ENCODE measurements at regions not wholly inside any gene's neighbourhood (a gene's known extent, or its start where the extent isn't known, plus 50 kb on each side); places are given as distances from the start of the nearest gene placed in this dataset.
"Not testable (repeated sequence)": the region's sequence is repeated elsewhere in the genome, so short reads cannot be mapped to it uniquely, and the experiment has no call there.

DNA sequence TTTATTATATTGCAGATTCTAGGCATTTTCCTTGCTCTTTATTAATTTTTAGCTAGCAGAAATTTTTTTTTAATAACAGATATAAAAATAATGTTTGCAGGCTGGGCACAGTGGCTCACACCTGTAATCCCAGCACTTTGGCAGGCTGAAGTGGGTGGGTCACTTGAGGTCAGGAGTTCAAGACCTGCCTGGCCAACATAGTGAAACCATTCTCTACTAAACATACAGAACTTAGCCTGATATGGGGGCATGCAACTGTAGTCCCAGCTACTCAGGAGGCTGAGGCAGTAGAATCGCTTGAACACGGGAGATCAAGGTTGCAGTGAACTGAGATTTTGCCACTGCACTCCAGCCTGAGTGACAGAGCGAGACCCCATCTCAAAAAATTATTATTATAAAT lies 304.6 kb upstream of the KCND2 start:
- not testable (repeated sequence) for DNase-seq

DNA sequence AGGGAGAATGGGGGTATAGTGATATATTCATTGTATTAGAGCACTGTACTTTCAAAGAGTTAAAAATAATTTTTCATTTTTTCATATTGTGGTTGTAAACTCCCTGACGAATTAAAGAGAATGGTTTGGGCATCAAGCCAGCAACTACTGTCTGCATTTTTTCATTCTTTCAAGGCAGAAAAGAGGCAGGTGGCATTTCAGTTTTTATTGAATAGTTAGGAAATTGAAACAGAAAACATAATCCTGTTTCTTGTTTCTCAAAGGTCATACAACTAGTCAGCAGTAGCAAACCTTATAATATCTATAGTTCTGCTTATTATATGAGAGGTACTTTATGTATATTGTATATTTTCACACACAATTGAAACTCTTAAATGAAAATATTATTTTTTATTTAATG lies 303.9 kb upstream of the KCND2 start:
- DNase-seq, result no peak

GRCh38 chr7:119969763-119970162 lies 303.2 kb upstream of the KCND2 start:
- no peak for DNase-seq

DNA sequence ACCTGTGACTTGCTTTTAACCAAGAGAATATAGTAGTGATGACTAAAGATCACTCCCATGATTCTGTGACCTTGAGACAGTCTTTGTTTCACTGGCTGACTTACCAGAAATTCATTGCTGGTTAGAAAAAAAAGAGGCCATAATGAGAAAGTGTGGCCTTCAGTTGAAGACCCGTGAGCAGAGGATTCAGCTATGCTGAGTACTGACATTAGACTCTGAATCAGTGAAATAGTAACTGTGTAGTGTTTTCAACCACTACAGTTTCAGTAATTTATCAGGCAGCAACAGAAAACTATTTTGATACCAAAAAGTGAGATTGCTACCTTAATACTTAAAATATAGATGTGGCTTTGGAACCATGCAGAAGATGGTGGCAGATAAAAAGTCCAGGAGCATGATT lies 298.0 kb upstream of the KCND2 start:
- no peak for DNase-seq

DNA sequence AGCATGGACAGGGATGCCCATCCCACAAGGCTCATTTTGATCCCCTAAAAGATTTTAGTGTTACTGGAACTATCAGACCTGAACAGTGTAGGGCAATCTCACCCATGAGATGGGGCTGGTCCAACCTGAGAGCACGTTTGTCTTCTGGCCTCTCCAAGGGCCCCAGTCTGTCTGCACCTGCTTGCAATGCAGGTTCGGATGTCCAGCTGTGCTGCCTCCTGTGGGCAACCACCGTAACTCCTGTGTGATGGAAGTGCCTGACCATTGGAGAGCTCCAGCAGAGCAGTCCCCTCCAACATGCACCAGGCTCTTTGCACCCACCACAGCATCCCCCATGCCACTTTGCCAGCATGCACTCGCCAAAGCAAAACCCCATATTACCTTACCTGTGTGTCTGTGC lies 290.1 kb upstream of the KCND2 start:
- DNase-seq, result no peak

GRCh38 chr7:119983468-119983867 lies 289.5 kb upstream of the KCND2 start:
- DNase-seq, result no peak

- DNase-seq, result no peak
Measured at GRCh38 chr7:119984247-119984646, 288.7 kb upstream of the KCND2 start.

- no peak for DNase-seq
Measured at GRCh38 chr7:119988401-119988800, 284.6 kb upstream of the KCND2 start.

DNA sequence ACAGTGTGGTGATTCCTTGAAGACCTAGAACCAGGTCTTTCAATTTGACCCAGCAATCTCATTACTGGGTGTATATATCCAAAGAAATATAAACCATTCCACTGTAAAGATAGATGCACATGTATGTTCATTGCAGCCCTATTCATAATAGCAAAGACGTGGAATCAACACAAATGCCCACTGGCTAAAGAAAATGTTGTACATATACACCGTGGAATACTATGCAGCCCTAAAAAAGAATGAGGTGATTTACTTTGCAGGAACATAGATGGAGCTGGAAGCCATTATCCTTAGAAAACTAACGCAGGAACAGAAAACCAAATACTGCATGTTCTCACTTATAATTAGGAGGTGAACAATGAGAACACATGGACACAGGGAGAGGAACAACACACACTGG lies 278.0 kb upstream of the KCND2 start:
- DNase-seq, result no peak

GRCh38 chr7:119996634-119997033 lies 276.3 kb upstream of the KCND2 start:
- no peak for DNase-seq

GRCh38 chr7:119999738-120000475 lies 273.1 kb upstream of the KCND2 start:
- no peak for DNase-seq

DNA sequence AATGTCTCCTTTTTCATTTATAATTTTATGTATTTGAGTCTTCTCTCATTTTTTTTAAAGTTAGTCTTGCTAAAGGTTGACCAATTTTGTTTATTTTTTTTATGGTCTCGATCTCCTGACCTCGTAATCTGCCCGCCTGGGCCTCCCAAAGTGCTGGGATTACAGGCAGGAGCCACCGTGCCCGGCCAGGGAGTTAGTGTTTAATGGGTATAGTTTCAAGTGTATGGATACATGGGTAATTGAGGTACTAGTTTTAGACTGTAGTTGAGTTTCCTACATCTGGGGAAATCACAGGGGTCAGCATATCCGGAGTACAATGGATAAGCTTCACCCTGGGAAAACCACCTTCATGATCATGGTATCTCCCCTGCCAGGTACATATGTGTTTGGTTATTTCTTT lies 267.3 kb upstream of the KCND2 start:
- DNase-seq, result no peak

DNA sequence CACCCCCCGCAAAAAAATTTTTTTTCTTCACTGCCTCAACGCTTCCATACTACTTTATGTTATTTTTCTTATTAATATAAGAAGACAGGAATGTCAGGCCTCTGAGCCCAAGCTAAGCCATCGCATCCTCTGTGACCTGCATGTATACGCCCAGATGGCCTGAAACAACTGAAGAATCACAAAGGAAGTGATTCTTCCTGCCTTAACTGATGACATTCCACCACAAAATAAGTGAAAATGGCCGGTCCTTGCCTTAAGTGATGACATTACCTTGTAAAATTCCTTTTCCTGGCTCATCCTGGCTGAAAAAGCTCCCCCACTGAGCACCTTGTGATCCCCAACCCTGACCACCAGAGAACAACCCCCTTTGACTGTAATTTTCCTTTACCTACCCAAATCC lies 258.7 kb upstream of the KCND2 start:
- DNase-seq, result not testable (repeated sequence)

GRCh38 chr7:120014925-120015465 lies 258.0 kb upstream of the KCND2 start:
- no peak for DNase-seq

DNA sequence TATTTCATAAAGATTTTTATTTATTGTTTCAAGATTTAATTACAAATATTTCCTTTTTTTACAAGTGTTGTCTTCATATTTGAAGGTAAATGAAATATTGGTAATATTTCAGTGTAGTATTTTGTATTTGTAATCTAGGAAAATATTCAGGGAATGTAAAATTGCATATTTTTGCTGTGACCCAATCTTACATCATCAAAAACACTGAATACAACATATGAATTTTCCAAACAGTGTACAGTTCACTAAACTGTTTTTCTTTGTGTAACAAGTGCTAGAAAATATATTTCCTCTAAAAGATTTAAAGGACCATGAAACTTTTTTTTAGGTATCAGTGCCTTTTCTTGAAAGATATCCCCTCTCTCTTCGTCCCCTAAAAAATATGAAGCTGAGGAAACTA lies 251.9 kb upstream of the KCND2 start:
- no peak for DNase-seq

GRCh38 chr7:120023494-120024167 lies 249.3 kb upstream of the KCND2 start:
- DNase-seq, result no peak

DNA sequence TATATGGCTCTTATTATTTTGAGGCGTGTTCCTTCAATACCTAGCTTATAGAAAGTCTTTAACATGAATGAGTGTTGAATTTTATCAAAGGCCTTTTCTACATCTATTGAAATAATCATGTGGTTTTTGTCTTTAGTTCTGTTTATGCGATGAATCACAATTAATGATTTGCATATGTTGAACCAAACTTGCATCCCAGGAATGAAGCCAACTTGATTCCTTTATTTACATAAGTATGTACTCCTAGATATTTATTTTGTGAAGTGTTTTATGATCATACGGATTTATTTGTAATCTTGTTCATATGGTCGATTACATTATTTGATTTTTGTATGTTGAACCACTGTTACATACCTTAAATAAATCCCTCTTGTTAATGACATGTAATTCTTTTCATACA lies 244.3 kb upstream of the KCND2 start:
- no peak for DNase-seq

GRCh38 chr7:120030876-120031275 lies 242.1 kb upstream of the KCND2 start:
- DNase-seq, result no peak

DNA sequence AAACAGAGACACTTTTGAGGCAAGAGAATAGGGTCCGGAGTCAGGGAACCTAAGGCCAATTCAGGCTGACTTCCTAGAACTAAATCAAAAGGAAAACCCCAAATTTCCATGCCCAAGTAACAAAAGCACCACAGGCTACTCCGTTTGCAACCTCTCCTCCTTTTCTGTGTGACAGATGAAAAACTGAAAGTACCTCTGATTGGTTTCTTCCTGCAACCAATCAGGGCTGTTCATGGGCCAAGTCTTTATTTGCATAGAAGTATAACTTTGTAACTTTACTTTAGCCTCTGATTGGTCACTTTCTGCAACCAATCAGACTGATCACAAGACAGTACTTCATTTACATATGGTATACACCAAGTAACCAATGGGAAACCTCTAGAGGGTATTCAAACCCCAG lies 239.9 kb upstream of the KCND2 start:
- DNase-seq, result no peak

- DNase-seq, result no peak
Measured at GRCh38 chr7:120039138-120039537, 233.8 kb upstream of the KCND2 start.

DNA sequence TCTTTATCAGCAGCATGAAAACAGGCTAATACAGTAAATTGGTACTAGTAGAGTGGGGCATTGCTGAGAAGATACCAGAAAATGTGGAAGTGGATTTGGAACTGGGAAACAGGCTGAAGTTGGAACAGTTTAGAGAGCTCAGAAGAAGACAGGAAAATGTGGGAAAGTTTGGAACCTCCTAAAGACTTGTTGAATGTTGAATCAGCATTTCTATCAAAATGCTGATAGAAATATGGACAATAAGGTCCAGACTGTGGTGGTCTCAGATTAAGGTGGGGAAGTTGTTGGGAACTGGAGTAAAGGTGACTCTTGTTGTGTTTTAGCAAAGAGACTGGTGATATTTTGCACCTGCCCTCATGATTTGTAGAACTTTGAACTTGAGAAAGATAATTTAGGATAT lies 231.2 kb upstream of the KCND2 start:
- no peak for DNase-seq

DNA sequence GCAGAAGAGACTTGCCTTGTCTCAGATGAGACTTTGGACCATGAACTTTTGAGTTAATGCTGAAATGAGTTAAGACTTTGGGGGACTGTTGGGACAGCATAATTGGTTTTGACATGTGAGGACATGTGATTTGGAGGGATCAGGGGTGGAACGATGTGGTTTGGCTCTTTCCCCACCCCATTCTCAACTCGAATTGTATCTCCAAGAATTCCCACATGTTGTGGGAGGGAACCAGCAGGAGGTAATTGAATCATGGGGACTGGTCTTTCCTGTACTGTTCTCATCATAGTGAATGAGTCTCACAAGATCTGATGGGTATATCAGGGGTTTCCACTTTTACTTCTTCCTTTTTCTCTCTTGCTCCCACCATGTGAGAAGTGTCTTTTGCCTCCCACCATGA lies 229.7 kb upstream of the KCND2 start:
- DNase-seq, result no peak

DNA sequence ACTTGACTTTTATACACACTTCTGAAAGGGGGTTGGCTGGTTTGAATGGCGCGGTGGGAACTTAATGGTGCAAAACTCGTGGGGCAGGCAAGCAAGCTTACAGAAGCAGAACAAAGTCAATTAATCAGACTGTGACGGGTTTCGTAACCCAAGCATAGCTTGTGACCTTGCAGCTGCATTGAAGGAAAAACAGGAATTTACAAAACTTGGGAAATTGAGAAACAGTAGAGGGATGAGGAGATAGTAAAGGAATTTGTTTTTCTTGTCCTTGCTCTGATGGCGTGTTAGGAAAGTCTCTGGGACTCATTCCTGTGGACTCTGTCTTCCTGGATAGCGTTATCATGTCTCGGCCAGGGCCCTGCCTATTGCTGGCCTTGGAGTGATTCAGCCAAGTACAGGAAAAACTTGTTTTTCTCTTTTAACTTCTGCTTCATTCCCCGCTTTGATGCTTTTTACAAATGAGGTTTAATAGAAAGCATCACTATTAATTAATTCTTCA lies 220.0 kb upstream of the KCND2 start:
- DNase-seq, result no peak

DNA sequence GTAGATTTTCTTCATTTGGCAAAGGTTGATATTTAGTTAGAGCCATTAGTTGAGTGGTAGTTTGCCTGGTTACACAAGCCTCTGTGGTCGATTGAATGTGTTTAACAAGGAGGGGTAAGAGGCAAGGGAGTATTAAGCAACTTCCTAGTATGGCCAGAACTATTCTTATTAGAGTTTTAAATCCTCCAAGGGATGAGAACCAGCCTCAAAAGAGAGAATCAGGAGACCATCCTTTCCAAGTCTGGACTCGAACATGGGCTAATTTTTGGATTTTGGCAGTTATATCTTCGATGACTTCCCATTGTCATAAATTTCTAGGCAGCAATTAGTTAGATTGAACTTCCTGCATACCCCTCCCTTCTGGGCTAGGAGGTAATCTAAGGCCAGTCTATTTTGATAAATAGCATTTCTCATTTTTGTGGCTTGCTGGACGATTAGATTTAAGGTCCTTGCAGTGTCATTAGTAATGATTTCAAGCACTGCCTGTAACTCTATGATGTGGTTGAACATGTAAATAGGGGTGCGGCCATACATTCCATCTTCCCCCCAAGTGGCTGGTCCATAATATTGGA lies 219.5 kb upstream of the KCND2 start:
- no peak for DNase-seq

All from DMS 273 treated with DMSO at 0.1 percent for 48 hours (cell line).